ENCODE measurements at regions not wholly inside any gene's neighbourhood (a gene's known extent, or its start where the extent isn't known, plus 50 kb on each side); places are given as distances from the start of the nearest gene placed in this dataset.
A peak's percentile ranks its signal among the peaks of the same experiment; 100 is the strongest.

GRCh38 chr1:228917755-228918154 is 182.5 kb downstream of the RHOU start:
- Histone ChIP-seq H3K36me3 (no peaks in the 10 kb centered on the region), H3K4me1 (no peaks in the 10 kb centered on the region), H3K27ac (no peak overlapping the region), H3K27me3 (no peaks in the 10 kb centered on the region), H3K9me3 (no peaks in the 10 kb centered on the region), H3K4me3 (no peak overlapping the region)
- TF ChIP-seq EP300 (IDR thresholded peaks at IDR 0.05) (no peak), POLR2A (IDR thresholded peaks at IDR 0.05) (no peak), POLR2AphosphoS5 (IDR thresholded peaks at IDR 0.05) (no peak), CTCF (IDR thresholded peaks at IDR 0.05) (no peak)
- no peak for ATAC-seq
- 77% methylated on average over 2 of the region's 2 CpGs; no CpG with 5 or more reads in 1 of the 2 donors for WGBS, 2 donors (ENCODE audit: low coverage in 1 of 2)

DNA sequence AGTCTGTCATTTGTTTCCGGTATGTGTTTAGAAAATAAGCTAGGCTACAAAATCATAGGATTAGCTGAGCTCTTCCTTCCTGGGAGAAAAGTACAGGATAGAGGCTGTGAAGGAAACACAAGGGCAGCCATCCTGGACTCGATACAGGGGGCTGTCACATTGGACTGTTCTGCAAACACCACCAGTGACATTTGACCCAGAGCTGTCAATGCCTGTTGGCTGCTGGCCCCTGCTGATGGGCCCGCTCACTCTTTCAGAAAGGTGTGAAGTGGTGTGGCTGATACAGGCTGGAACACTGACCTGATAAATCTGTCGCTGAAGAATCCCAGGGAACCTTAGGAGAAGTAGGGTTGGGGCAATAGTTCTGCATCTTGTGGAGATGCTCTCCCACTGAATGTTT is 183.1 kb downstream of the RHOU start:
- no peak for ATAC-seq
- no peaks in the 10 kb centered on the region for H3K27me3 ChIP-seq
- 90% methylated on average over 1 of the region's 4 CpGs; no CpG with 5 or more reads in 1 of the 2 donors for WGBS, 2 donors (ENCODE audit: low coverage in 1 of 2)
- TF ChIP-seq CTCF (IDR thresholded peaks at IDR 0.05) (no peak), EP300 (IDR thresholded peaks at IDR 0.05) (no peak), POLR2AphosphoS5 (IDR thresholded peaks at IDR 0.05) (no peak), POLR2A (IDR thresholded peaks at IDR 0.05) (no peak)
- no peak overlapping the region for H3K27ac ChIP-seq
- H3K4me1 ChIP-seq = no peaks in the 10 kb centered on the region
- H3K9me3 ChIP-seq = no peaks in the 10 kb centered on the region
- no peak overlapping the region for H3K4me3 ChIP-seq
- H3K36me3 ChIP-seq = no peaks in the 10 kb centered on the region

DNA sequence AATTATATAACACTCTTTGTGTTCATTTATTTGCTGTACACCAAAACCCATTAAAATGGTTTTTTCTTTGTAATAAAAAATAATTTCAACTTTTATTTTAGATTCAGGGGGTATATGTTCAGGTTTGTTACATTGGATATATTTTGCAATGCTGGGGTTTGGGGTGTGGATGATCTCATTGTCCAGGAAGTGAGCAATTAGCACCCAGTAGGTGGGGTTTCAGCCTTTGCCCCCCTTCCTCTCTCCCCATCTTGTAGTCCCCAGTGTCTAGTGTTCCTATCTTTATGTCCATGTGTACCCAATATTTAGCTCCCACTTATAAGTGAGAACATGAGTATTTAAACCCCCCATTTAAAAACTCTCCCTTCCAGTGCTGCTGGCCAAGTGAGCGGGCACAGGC is 184.6 kb downstream of the RHOU start:
- Histone ChIP-seq H3K27ac (no peak overlapping the region), H3K4me3 (no peak overlapping the region), H3K36me3 (no peaks in the 10 kb centered on the region), H3K9me3 (no peaks in the 10 kb centered on the region), H3K4me1 (no peaks in the 10 kb centered on the region), H3K27me3 (no peaks in the 10 kb centered on the region)
- no peak for ATAC-seq
- TF ChIP-seq CTCF (IDR thresholded peaks at IDR 0.05) (no peak), POLR2AphosphoS5 (IDR thresholded peaks at IDR 0.05) (no peak), EP300 (IDR thresholded peaks at IDR 0.05) (no peak), POLR2A (IDR thresholded peaks at IDR 0.05) (no peak)
- WGBS, 2 donors (ENCODE audit: low coverage in 1 of 2) = no CpG with 5 or more reads among the region's 1 CpG

DNA sequence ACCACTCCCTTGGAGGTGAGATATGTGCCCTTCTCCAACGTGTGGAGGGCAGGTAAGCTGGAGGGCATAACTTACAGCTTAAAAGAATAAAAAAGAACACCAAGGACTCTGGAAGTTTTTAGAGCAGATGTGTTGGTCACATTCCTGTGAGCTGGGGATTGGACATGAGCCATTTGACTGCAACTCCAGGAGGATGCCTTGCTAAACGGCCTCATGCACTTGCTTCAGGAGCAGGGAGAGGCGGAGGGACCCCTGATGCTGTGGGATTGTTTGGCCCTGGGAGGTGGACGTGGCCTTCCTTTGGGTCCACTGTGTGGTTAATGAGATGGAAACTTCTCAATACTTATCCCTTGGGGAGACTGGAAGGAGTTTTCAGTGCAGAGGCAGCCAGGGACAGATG is 185.6 kb downstream of the RHOU start:
- H3K4me3 ChIP-seq = no peak overlapping the region
- ATAC-seq = peak; percentile 20
- no peaks in the 10 kb centered on the region for H3K4me1 ChIP-seq
- H3K27me3 ChIP-seq = no peaks in the 10 kb centered on the region
- H3K27ac ChIP-seq = no peak overlapping the region
- TF ChIP-seq POLR2A (IDR thresholded peaks at IDR 0.05) = no peak
- no peak for TF ChIP-seq CTCF (IDR thresholded peaks at IDR 0.05)
- no peak for TF ChIP-seq POLR2AphosphoS5 (IDR thresholded peaks at IDR 0.05)
- TF ChIP-seq EP300 (IDR thresholded peaks at IDR 0.05) = no peak
- peaks cover 0 to 8% (median 0%) of the 10 kb centered on the region in 3 donors for H3K9me3 ChIP-seq
- WGBS, 2 donors (ENCODE audit: low coverage in 1 of 2) = 61 to 75% methylated on average over 4 of the region's 4 CpGs
- H3K36me3 ChIP-seq = no peaks in the 10 kb centered on the region

GRCh38 chr1:228921481-228921880 is 186.2 kb downstream of the RHOU start:
- H3K27ac ChIP-seq = no peak overlapping the region
- no peaks in the 10 kb centered on the region for H3K36me3 ChIP-seq
- H3K27me3 ChIP-seq = no peaks in the 10 kb centered on the region
- TF ChIP-seq POLR2A (IDR thresholded peaks at IDR 0.05) = no peak
- TF ChIP-seq POLR2AphosphoS5 (IDR thresholded peaks at IDR 0.05) = no peak
- no peak for TF ChIP-seq CTCF (IDR thresholded peaks at IDR 0.05)
- TF ChIP-seq EP300 (IDR thresholded peaks at IDR 0.05) = no peak
- WGBS, 2 donors (ENCODE audit: low coverage in 1 of 2) = 74 to 82% methylated on average over 3 to 6 of the region's 7 CpGs
- no peak overlapping the region for H3K4me3 ChIP-seq
- no peaks in the 10 kb centered on the region for H3K4me1 ChIP-seq
- peaks cover 0 to 11% (median 0%) of the 10 kb centered on the region in 3 donors for H3K9me3 ChIP-seq
- ATAC-seq = no peak
